Transverse colon (tissue), 3 donors: ENCODE measurements at regions not wholly inside any gene's neighbourhood (a gene's known extent, or its start where the extent isn't known, plus 50 kb on each side); places are given as distances from the start of the nearest gene placed in this dataset.

Experiments
- EP300 ChIP-seq: sonication (generic); formaldehyde crosslinking; IDR thresholded peaks from one replicate; pipeline ENCODE4 v1.6.1; 2017; ENCODE audit warnings: antibody characterized with exemption, low read depth
- POLR2A ChIP-seq: fragments of 450-650 bp; IDR thresholded peaks from one replicate; pipeline ENCODE4 v1.6.1; 2016; ENCODE audit warnings: antibody characterized with exemption, mild to moderate bottlenecking, moderate library complexity
- TF ChIP-seq, protein P1 (sequence below), 5 experiments: fragments of 200-600 bp in 3 of 5; fragments of 450-650 bp in 2 of 5; sonication (generic) in 3 of 5; IDR thresholded peaks; 1 replicate in 2 of 5; 2 replicates in 3 of 5; pipeline ENCODE4 v1.5.1; 2016 to 2017; ENCODE audit warnings: antibody characterized with exemption in 5 of 5, inconsistent platforms in 3 of 5, mild to moderate bottlenecking in 2 of 5, moderate library complexity in 1 of 5

- TF ChIP-seq POLR2A: no peak
- TF ChIP-seq, protein P1, sequence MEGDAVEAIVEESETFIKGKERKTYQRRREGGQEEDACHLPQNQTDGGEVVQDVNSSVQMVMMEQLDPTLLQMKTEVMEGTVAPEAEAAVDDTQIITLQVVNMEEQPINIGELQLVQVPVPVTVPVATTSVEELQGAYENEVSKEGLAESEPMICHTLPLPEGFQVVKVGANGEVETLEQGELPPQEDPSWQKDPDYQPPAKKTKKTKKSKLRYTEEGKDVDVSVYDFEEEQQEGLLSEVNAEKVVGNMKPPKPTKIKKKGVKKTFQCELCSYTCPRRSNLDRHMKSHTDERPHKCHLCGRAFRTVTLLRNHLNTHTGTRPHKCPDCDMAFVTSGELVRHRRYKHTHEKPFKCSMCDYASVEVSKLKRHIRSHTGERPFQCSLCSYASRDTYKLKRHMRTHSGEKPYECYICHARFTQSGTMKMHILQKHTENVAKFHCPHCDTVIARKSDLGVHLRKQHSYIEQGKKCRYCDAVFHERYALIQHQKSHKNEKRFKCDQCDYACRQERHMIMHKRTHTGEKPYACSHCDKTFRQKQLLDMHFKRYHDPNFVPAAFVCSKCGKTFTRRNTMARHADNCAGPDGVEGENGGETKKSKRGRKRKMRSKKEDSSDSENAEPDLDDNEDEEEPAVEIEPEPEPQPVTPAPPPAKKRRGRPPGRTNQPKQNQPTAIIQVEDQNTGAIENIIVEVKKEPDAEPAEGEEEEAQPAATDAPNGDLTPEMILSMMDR (IDR thresholded peaks at IDR 0.05): no peak
- no peak for TF ChIP-seq EP300
Measured at GRCh38 chr4:124534131-124534530, 178.4 kb downstream of the ANKRD50 start.
